NCI-H748 treated with DMSO at 0.1 percent for 48 hours (cell line): ENCODE measurements at regions not wholly inside any gene's neighbourhood (a gene's known extent, or its start where the extent isn't known, plus 50 kb on each side); places are given as distances from the start of the nearest gene placed in this dataset.
"Not testable (repeated sequence)": the region's sequence is repeated elsewhere in the genome, so short reads cannot be mapped to it uniquely, and the experiment has no call there.

ENCODE experiments used
- DNase-seq: peaks from one replicate; lab custom pipeline; 2025; lab: John Stamatoyannopoulos, UW

GRCh38 chr4:64014647-64015046 is 394.6 kb downstream of the TECRL start:
- no peak for DNase-seq

GRCh38 chr4:64001229-64001898 is 407.9 kb downstream of the TECRL start:
- no peak for DNase-seq

GRCh38 chr4:64000241-64000640 is 409.0 kb downstream of the TECRL start:
- no peak for DNase-seq

GRCh38 chr4:63986253-63986652 is 423.0 kb downstream of the TECRL start:
- no peak for DNase-seq

- DNase-seq: no peak
Measured at GRCh38 chr4:63983224-63983623, 426.0 kb downstream of the TECRL start.

- no peak for DNase-seq
Measured at GRCh38 chr4:63965875-63966274, 443.4 kb downstream of the TECRL start.

GRCh38 chr4:63942706-63943286 is 466.5 kb downstream of the TECRL start:
- not testable (repeated sequence) for DNase-seq

GRCh38 chr4:63937961-63938360 is 471.3 kb downstream of the TECRL start:
- DNase-seq: no peak

GRCh38 chr4:63922146-63922545 is 487.1 kb downstream of the TECRL start:
- no peak for DNase-seq

- DNase-seq: no peak
Measured at GRCh38 chr4:63921561-63921960, 487.7 kb downstream of the TECRL start.

- no peak for DNase-seq
Measured at GRCh38 chr4:63919636-63920365, 489.4 kb downstream of the TECRL start.

- DNase-seq: no peak
Measured at GRCh38 chr4:63906660-63907183, 502.5 kb downstream of the TECRL start.

GRCh38 chr4:63904201-63904600 is 505.0 kb downstream of the TECRL start:
- DNase-seq: no peak

GRCh38 chr4:63901304-63901703 is 507.9 kb downstream of the TECRL start:
- DNase-seq: no peak

GRCh38 chr4:63898961-63899360 is 510.3 kb downstream of the TECRL start:
- no peak for DNase-seq

- no peak for DNase-seq
Measured at GRCh38 chr4:63894161-63894560, 515.1 kb downstream of the TECRL start.

- DNase-seq: no peak
Measured at GRCh38 chr4:63869370-63869769, 539.9 kb downstream of the TECRL start.

GRCh38 chr4:63851496-63851895 is 557.8 kb downstream of the TECRL start:
- DNase-seq: no peak

- no peak for DNase-seq
Measured at GRCh38 chr4:63841266-63841665, 568.0 kb downstream of the TECRL start.

GRCh38 chr4:63831590-63832155 is 577.6 kb downstream of the TECRL start:
- no peak for DNase-seq

- no peak for DNase-seq
Measured at GRCh38 chr4:63817196-63817865, 591.9 kb downstream of the TECRL start.
